HG02852 (cell line): ENCODE measurements at regions not wholly inside any gene's neighbourhood (a gene's known extent, or its start where the extent isn't known, plus 50 kb on each side); places are given as distances from the start of the nearest gene placed in this dataset.

ENCODE experiments used
- ATAC-seq: cut with Tn5 transposase; IDR thresholded peaks from one replicate; pipeline ENCODE4 v1.9.1; 2021; ENCODE audit warnings: mild to moderate bottlenecking, moderate library complexity; ENCODE audit not compliant: unreplicated experiment

GRCh38 chrX:9147726-9148125, 113.8 kb upstream of the FAM9B start:
- ATAC-seq: no peak

- no peak for ATAC-seq
Measured at GRCh38 chrX:9148615-9149399, 114.9 kb upstream of the FAM9B start.

DNA sequence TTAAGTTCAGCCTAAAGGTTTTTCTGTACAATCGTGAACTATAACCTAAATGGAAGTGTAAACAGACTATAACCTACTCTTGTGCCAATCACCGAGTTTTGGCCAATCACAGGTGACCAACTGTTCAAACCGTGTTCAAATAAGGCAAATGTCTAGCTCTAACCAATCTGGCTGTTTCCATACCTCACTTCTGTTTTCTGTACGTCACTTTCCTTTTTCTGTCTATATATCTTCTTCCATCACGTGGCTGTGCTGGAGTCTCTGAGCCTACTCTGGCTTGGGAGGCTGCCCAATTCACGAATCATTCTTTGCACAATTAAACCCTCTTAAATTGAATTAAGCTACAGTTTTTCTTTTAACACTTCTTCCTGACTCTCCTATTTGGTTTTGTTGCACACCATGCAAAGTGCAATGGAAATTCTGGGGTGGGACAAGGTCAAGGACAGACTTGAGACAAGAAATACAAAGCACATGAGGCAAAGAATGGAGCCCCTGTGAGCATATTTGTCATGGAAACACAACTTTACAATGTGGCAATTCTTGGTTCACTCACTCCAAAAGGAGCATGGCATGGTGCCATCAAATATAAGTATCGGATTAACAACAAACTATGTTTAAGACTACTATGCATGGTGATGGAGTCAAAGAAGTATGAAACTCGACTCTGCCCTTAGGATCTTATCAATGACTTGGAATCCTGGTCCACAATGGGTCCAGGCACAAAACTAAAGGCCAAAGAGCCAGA, 115.7 kb upstream of the FAM9B start:
- no peak for ATAC-seq

DNA sequence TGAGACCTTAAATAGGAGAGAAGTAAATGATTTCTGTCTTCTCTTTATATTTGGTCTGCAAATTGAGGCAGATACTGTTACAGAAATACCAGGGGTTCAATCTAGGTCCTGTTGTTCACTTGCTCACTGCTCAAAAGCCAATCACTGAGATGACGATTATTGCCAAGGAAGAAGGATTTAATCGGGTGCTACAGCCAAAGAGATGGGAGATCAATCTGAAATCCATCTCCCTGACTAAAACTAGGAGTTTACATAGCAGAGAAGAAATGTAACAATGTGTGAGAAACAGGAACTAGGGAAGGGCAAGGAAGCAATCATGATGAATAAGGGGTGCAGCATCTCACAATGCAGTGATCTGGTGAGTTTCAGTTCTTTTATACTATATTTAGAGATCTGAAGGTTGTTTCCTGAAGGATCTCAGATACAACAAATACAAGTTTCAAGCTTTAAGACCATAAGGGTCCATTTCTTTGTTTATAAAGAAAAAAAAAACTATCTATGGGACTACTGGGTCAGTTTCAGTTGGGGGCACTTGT, 117.9 kb upstream of the FAM9B start:
- ATAC-seq: no peak

DNA sequence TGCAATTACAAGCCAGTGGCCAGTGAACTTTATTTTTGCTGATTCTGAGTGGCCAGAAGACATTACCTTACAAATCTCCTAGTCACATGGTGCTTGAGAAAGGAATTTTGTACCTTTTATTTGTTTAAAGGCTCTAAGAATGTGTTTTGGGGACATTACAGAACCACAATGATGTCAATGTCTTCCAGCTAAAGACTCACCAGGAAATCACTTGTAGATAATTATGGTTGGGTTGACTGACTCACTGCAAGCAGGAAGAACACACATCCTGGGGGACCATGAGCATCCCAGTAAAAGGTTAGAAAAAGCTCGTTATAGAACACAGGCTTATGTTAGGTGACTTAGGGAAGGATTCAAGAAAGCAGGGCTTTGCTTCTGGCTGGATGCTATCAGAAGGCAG, 119.4 kb upstream of the FAM9B start:
- ATAC-seq: no peak

DNA sequence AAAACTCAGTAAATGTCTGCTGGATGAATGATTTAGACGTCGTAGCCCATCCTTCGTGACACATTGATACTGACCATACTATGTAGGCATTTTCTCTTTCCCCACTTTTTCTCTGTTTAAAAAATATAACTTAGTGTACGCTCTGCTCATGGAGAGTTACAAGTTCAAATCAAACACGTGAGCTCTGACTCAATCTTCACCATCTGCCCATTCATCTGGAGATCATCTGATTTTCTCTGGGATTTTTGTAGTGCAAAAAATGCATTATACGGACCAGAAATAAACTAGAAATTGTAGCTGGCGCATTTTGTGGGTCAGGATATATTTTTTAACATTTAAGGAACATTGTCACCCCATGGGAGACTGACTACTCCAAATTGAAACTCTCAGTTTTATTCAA, 124.7 kb upstream of the FAM9B start:
- no peak for ATAC-seq

DNA sequence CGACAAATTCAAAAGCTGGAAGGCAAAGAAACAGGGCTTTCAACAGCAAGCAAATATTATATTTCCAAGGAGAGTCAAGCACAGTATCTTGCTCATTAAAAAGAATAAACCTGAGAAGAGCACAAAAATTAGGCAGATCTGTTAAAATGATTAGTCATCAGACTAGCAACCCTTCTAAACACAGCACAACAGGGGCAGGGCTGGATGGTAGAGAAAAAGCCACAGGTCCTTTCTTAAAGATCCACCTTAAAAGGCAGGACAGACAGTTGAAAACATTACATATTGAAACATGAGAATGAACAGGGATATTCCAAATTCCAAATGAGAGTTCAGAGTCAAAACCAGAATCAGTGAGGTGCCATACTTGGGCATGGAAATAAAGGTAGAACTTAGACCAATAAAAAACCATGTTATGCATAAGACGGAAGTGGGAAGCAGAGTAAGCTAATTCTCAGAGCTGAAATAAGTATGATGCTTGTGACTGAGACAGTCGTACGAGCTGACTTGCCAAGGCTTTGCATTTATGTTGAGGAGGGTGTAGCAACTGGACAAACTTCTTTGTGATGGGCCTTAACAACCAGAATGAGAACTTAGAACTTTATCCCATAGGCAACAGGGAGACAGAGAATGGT, 126.9 kb upstream of the FAM9B start:
- no peak for ATAC-seq

DNA sequence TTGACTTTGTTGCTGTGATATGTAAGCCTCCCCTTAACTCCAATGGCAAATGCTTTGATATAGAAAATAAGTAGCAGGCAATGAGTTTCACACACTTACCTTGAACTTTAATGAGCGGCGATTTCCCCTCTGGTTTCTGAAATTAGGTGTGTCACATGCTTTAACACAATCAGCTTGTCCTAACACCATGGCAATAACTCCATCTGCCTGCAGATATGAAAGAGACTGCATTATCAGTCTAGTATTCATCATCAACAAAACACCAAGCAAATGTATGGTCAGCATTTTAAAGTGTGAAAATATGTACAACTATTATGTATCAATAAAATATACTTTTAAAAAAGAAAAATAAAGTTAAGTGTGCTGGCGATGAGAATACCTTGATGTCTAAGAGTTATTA, 128.8 kb upstream of the FAM9B start:
- no peak for ATAC-seq

DNA sequence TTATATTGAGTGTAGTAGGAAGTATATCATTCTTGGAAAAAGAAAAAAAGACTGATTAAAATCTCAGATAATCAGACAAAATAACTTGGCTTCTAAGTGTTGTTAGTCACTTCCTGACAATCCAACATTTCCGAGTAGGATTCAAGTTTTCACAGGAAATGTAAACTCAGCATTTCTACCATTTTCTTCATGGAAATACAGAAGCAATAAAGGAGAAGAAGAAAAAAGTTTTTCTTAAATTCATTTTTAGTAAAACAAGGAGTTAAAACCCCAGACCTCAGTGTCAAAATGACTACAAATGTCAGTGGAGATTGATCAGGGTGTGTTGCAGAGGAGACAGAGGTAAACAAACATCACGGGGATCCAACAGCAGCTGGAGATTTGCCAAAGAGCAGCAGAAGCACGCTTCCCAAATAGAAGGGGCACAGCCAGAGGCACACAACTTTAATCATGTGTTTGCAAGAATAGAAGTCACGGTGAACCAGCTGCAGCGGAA, 129.3 kb upstream of the FAM9B start:
- ATAC-seq: no peak

DNA sequence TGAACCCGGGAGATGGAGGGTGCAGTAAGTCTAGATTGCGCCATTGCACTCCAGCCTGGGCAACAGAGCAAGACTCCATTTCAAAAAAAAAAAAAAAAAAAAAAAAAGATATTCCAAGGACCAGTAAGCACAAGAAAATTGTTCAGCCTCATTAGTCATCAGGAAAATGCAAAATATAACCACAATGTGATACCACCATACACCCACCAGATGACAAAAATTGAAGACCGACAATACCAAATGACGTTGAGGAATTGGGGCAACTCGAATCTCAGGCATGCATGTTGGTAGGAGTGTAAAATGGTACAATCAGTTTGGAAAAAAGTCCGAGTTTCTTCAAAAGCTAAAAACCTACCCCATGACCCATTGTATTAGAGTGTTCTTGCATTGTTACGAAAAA, 130.2 kb upstream of the FAM9B start:
- ATAC-seq: no peak

DNA sequence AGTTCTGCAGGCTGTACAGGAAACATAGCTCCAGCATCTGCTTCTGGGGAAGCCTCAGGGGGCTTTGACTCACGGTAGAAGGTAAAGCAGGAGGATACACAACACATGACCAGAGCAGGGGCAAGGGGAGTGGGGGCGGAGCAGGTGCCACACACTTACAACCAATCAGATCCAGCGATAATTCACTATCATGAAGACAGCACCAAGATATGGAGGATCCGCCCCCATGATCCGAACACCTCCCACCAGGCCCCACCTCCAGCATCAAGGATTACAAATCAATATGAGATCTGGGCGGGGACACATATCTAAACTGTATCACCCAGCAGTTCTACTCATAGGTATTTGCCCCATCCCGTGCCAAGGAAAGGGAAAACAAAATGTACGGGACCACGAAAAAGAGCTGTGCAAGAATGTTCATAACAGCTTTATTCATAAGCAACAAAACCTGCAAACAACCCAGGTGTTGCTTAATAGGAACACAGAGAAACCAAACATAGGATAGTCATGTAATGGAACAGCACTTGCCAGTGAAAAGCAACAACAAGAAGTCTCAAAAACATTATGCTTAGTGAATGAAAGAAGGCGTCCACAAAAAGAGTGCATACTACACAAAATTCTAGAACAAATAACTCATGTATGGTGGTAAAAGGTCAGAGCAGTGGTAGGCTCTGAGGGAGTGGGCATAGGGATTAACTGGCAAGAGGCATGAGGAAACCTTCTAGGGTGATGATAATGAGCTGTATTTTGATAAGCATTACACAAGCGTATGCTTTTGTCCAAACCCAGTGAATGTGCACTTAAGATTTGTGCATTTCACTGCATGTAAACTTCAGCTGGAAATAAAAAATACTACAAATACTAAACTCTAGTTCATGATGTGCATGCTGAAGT, 130.9 kb upstream of the FAM9B start:
- no peak for ATAC-seq

DNA sequence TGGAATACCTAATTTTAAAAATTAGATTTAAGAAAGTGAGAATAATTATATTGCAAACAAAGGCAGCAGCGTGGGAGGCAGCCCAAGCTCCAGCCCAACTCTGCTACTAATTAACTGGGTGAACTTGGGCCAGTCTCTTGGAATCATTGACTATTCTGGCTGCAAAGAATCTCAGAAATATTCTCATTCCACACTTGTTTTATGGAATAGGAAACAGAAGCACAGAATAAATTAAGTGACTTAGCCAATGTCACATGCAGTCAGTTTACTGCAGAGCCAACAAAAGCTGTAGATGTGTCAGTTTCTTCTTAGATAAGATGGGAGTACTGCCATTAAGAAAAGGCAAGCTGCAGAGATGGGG, 132.6 kb upstream of the FAM9B start:
- ATAC-seq: no peak

DNA sequence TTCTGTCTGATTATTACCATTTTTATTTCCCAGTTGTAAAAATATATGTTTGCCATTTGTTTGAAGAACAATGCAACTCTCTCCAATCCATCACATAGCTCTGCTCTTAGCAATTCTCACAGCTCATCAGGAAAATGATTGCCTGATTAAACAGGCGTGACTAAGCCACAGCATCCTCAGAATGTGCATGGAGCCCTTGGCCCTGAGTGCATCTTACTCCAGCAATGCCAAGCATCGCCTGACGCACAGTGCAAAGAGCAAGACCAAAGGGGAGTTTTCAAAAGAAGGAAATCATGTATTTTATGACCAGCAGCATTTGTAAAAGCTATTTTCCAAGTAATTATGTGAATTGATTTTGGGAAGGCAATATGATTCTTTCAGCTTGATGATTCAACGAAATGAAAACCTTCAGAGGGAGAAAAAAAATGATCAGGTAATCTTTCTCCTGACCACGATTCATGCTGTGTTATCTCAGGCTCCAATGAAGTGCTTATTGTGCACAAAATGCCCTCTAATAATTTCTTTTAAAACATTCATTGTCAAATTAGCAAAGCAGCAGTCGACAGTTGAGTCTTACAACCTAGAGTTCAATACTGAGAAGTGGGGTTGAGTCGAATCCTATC, 138.0 kb upstream of the FAM9B start:
- ATAC-seq: no peak

- ATAC-seq: no peak
Measured at GRCh38 chrX:9172464-9172850, 138.5 kb upstream of the FAM9B start.

DNA sequence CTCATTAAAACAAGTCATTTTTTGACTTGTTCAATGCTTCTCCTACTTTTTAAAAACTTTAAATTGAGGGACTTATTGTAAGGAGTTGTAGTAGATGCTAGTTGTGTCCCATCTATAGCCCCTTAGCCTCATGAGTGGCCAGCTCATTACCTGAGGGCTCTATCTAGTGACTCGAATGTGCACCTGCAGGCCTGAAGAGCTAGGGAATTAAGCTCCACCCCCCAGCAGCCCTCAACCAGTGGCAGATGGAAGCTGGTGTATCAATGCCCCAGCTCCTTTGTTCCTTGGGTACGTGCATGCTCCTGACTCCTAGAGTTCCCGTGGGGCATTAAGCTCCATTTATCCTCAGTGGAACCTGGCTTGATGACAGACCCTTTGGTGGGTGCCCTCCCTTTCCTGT, 146.7 kb upstream of the FAM9B start:
- no peak for ATAC-seq

DNA sequence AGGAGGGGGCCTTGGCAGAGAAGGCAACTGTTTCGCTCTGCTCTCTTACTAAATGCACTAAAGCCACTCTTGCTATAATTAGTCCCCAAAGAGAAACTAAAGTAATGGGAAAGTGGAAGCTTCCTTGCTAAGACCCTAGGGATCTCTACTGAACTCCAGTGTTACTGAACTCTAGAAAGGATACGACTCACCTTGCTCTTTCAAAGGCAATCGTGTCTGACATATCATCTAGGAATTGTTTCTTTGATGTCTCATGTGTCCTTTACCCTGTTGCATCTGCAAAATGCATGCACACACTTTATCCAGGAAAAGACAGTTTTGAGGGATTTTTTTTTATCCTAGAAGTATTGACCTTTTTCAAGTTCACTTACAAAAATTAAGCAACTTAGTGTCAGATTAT, 148.1 kb upstream of the FAM9B start:
- ATAC-seq: no peak

DNA sequence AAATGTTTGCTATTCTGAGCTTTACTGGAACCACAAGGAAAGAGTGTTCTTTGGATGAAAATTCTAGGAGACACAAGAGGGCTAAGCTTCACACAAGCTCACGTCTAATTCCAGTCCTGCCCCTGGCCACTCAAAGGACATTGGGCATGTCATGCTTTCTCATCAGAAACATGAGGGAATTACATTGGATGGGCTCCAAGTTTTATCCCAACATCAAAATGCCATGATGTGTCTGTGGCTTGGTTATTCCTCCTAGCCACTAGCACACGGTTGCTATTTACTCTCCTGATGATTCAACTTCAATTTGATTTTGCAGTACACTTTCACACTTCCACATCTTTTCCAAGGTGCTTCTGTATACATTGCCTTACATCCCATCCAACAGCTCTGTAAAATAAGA, 149.6 kb upstream of the FAM9B start:
- no peak for ATAC-seq

GRCh38 chrX:9184211-9184610, 150.3 kb upstream of the FAM9B start:
- no peak for ATAC-seq

- ATAC-seq: no peak
Measured at GRCh38 chrX:9188117-9188516, 154.2 kb upstream of the FAM9B start.

GRCh38 chrX:9189286-9189685, 155.4 kb upstream of the FAM9B start:
- ATAC-seq: no peak
